ENCODE measurements at regions not wholly inside any gene's neighbourhood (a gene's known extent, or its start where the extent isn't known, plus 50 kb on each side); places are given as distances from the start of the nearest gene placed in this dataset.

DNA sequence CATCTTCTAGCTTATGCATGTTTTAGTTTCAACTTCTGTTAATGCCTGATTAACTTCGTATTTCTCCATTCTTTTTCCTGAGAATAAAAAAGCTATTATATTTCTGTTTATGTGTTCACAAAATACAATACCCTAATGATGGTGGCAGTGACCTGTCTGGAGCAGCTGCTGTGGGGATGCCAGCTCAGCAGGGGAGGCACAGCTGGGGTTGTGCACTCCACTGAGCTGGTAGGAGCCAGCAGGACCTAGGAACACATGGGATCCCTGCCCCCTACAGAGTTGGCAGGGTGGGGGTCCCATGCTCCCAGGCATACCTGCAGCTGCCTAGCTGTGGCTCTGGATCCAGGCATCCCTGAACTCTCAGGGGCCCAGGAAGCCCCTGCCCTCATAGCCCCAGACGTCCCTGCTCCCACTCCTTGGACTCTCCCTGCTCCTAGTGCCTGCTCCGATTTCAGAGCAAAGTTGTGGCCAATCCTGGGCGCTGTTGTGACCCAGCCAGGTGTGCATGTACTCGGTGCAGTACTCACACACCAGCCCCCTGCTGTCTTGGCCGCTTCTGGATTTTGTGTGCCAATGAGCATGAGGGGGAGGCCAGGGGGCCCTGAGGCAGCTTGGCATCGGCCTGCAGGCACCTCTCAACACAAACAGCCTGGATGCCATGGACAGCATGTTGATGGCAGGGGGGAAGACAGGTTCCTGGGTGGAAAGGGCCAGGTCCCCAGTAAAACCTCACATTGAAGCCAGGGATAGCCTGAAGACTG lies 546.0 kb downstream of the ZNF804A start:
- Histone ChIP-seq H3K27ac (no peak overlapping the region), H3K4me3 (no peak overlapping the region)

DNA sequence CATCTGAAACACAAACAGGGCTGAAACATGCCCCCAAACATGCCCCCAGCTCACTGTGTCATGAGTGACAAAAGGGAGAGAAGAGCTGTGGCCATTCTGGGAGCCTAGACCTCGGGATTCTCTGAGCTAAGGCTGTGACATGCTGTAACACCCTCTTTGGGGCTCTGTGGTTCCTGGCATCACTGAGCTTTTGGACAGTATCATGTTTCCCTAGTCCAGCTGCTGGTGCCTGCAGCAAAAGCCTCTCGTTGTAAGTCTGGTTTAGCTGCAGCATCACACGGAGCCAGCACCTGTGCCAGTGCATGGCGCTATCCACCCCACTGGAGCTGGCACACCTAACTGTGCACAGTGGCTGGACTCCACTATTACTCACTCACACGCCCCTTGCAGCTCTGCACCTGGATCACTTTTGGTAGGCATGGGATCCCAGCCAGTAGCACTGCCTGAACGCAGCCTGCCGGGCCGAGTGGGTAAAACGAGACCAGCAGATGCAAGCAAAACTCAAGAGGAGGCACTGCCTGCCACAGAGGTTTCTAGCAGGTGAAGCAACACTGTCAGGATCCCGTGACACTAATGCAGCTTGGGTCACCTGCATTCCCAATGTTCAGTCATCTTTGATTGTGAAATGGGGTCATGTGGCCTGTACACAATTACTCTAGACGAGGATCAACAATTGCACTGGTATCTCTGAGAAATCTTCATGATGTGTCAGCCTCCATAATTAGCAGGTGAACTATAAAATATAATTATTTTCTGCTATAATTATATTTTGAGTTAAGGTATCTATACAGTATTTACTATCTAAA lies 547.2 kb downstream of the ZNF804A start:
- Histone ChIP-seq H3K27ac (no peak overlapping the region), H3K4me3 (no peak overlapping the region)

- no peak overlapping the region for H3K27ac ChIP-seq
- H3K4me3 ChIP-seq, result no peak overlapping the region
Observed at GRCh38 chr2:185147361-185147760, 549.0 kb downstream of the ZNF804A start.

DNA sequence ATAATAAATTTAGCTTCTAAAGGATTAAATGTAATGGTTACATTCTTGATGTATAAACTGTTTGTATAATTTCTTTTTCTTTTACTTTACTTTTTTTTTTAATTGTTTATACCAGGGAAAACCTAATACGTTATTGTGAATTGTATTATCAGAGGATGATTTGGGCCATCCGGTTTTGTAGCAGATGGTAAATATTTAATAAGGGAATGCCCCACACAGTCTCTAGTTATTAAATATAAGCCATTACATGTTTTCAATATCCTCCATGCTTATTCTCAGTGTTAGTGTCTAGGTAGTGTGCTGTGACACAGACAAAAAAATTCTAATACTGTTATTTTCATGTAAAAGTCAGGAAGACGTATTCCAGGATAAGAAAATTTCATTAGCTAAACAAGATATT lies 553.9 kb downstream of the ZNF804A start:
- H3K4me3 ChIP-seq, result no peak overlapping the region
- no peak overlapping the region for H3K27ac ChIP-seq

DNA sequence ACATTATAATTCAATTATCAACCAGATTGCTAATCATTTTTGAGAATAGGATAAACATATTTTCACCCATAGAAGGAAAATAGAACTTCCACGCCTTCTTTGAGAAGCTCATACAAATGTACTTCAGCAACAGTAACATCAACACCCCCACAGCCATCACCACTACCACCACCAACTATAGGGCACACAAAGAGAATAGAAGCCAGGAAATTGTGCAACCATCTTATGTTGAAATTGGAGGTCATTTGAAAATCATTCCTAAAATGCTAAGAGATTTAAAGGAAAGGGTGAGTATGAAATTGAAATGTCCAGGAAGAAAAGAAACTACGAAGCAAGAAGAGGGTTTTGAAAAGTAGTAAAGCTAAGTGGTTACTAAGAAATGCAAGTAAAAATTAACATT lies 563.4 kb downstream of the ZNF804A start:
- no peak overlapping the region for H3K4me3 ChIP-seq
- H3K27ac ChIP-seq, result no peak overlapping the region

DNA sequence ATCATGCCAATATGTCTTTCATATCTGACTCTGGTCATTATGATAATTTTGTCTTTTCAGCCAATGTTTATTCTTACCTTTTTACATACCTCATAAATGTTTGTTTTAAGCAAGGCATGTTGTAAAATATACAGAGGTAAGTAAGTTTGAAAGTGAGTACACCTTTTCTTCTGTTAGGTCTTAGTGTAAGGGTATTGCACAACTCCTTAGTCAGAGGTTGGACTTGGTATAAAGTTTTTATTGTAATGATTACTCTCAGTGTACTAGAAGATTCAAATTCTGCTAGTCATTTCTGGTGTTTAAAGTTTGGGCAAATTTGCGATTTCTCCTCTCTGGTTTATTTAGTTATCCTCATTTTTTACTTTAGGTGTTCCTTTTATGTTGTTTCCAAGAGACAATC lies 564.3 kb upstream of the FSIP2 start:
- no peak overlapping the region for H3K4me3 ChIP-seq
- no peak overlapping the region for H3K27ac ChIP-seq

- no peak overlapping the region for H3K4me3 ChIP-seq
- no peak overlapping the region for H3K27ac ChIP-seq
Observed at GRCh38 chr2:185179743-185180142, 558.9 kb upstream of the FSIP2 start.

DNA sequence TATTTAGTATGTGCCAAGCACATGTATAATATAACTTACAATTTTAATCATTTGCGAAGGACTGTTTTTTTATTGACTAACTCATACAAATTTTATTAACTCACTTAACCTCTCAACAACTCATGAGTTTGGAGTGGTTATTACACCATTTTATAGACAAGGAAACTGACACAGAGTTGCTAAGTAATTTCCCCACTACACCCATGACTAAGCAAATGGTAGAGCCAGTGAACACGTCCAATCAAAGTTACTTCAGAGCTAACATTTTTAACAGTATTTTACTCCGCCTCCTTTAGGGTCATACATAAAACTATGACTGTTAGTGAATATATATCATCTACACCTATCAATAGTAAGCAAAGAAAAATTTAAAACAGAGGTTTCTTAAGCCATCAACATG lies 556.7 kb upstream of the FSIP2 start:
- Histone ChIP-seq H3K4me3 (no peak overlapping the region), H3K27ac (no peak overlapping the region)

- Histone ChIP-seq H3K27ac (no peak overlapping the region), H3K4me3 (no peak overlapping the region)
Observed at GRCh38 chr2:185185044-185185443, 553.6 kb upstream of the FSIP2 start.

DNA sequence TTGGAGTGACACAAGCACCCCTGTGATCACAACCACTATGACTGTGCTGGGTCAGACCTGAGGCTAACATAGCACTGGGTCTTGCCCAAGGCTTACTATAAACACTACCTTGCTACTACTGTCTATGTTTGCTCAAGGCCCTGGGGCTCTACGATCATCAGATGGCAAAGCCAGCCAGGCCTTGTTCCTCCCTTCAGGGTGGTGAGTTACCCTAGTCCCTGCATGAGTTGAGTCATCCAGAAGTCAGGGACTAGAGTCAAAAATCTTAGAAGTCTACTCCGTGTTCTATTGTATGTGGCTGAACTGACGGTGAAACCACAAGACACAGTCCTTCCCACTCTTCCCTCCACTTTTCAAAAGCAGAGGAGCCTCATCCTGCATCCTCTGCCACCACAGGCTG lies 551.2 kb upstream of the FSIP2 start:
- Histone ChIP-seq H3K27ac (no peak overlapping the region), H3K4me3 (no peak overlapping the region)

DNA sequence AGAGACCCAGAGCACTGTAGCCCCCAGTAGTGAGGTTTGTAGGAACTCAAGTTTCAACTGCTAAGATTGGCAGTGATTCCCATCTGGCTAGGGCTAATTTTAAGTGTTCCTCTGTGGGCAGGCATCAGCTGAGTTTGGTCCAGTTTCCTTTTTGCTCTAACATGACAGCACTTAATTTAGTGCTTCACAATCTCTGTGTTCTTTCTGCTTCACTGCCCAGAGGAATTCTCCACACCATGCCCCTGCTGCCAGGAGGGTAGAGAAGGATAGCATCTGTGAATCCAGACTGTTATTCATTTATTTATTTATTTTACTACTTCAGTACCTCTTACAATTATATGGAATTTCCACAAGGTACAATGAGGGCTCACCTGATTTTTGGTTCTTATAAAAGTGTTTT lies 549.9 kb upstream of the FSIP2 start:
- H3K4me3 ChIP-seq, result no peak overlapping the region
- H3K27ac ChIP-seq, result no peak overlapping the region

GRCh38 chr2:185201063-185201462 lies 537.5 kb upstream of the FSIP2 start:
- no peak overlapping the region for H3K27ac ChIP-seq
- H3K4me3 ChIP-seq, result no peak overlapping the region

DNA sequence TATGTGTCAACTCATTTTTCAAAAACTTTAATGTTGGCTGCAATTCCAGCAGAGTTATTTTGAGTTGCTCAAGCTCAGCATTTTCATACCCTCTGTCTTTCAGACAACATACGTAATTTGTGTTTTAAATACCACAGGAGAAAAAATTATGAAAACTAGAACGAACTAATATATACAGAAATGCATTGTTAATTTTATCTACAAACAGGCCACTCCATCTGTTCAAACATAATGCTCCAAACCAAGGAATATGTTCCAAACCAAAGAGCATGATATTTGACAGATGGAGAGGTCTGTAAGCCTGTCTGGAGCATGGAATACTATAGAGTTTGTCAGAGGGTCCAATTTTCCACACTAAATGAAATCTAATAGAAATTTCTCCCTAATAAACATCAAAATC lies 536.2 kb upstream of the FSIP2 start:
- no peak overlapping the region for H3K27ac ChIP-seq
- no peak overlapping the region for H3K4me3 ChIP-seq

DNA sequence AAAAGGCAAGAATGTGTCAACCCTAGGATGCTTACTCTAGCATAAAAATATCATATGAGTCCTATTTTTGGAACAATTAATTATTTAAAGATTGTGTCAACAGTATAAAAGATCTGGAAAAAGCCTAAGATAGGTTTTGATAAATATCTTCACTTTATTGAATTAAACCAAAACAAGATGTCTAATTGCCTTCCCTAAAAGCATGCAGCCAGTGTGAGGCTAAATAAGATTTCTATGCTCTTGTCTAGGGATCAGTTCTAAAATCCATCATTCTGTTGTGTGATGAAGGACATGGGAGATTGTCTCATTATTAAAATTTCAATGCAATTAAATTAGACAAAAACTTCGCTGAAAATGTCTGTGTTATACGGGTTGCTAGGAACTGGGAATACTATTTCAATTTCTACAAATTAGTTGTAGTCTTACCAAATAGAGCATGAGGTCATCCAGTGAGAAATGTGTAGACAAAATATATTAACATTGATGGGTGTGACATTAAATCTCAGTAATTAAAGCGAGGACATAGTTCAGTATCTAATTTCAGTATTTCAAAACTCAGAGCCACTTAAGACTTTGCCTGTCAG lies 535.6 kb upstream of the FSIP2 start:
- no peak overlapping the region for H3K27ac ChIP-seq

GRCh38 chr2:185208261-185208660 lies 530.3 kb upstream of the FSIP2 start:
- Histone ChIP-seq H3K27ac (no peak overlapping the region), H3K4me3 (no peak overlapping the region)

More for the DNA sequence above, 535.6 kb upstream of the FSIP2 start:
- no peak overlapping the region for H3K4me3 ChIP-seq

DNA sequence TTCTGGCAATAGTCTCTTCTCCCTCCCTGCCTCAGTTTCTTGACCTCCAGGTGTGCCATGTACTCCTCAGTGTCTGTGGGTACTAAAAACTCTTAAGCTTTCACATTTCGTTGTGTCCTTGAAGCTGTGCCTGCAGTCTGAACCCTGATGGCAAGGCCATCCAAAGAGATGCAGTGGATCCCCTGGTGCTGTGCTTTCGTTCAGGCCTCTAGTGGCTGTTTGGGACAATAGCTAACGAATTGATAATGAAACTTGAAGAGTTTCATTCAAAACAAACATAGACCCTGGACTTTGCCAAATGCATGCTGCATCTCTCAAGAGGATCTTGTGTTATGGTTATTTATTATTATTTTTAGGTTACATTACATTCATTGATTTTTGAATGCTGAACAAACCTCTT lies 523.1 kb upstream of the FSIP2 start:
- Histone ChIP-seq H3K4me3 (no peak overlapping the region), H3K27ac (no peak overlapping the region)

DNA sequence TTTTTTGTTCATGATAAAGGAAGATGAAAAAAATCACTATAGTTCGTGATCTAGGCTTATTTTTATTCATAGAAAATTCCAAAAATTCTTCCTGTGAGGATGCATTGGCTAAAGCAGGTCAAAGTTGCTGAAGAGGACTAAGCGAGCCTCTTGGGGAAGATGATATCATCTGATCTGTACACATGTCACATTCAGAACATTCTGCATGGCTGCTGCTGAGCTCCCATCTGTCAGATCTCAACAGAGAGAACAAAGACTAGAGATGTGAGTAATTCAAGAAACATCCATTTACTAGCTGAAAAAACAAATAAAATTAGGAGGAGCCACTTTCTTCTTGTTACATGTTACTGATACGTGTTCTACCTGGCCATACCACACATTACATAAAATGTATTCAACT lies 518.6 kb upstream of the FSIP2 start:
- Histone ChIP-seq H3K4me3 (no peak overlapping the region), H3K27ac (no peak overlapping the region)

GRCh38 chr2:185222311-185222710 lies 516.3 kb upstream of the FSIP2 start:
- no peak overlapping the region for H3K4me3 ChIP-seq
- no peak overlapping the region for H3K27ac ChIP-seq

DNA sequence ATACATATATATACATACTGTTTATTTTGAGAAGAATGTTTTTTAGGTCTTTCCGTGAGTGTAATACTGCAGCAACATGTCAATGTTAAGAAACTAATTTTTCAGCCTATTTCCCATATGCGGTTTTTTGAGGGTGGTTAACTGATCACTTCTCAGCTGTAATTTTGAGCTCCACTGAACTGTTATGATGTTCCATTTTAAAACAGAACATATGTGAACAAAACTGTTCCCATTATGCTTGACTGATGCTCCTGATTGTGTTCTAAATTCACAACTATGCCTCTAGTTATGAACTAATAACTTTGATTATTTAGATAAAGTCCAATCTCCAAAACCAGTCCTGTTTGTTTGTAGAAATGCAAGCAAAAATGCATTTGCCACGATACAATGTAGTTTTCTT lies 511.2 kb upstream of the FSIP2 start:
- H3K4me3 ChIP-seq, result no peak overlapping the region
- no peak overlapping the region for H3K27ac ChIP-seq

DNA sequence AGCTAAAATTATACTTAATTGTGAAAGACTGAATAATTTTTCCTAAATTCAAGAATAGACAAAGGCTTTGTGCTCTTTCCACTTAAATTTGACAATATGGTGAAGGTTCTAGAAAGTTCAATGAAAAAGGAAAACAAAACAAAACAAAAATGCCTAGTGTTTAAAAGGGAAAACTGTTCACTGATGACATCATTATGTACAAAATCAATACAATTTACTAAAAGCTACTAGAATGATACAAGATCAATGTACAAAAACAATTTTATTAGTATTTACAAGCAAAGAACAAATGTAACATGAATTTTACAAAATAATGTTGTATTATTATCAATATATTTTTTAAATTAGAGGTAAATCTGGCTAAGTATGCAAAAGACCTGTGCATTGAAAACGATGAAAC lies 499.1 kb upstream of the FSIP2 start:
- no peak overlapping the region for H3K4me3 ChIP-seq
- no peak overlapping the region for H3K27ac ChIP-seq

DNA sequence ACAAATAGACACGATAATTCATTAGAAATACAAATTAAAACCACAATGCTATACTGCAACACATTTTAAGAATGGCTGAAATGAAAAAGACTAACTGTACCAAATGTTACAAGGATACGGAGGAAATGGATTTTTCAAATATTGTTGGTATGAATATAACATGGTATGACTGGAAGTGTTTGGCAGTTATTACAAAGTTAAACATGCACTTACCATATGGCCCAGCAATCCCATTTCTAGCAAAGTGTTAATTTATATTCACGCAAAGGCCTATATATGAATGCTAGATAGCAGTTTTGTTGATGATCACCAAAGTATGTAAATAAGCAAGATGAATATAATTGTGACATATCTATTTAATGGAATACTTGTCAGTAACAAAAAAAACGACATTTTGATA lies 497.8 kb upstream of the FSIP2 start:
- H3K4me3 ChIP-seq, result no peak overlapping the region
- no peak overlapping the region for H3K27ac ChIP-seq
